SK-N-SH treated with all-trans-retinoic acid at 6 μM for 48 hours (cell line): ENCODE measurements at regions not wholly inside any gene's neighbourhood (a gene's known extent, or its start where the extent isn't known, plus 50 kb on each side); places are given as distances from the start of the nearest gene placed in this dataset.

Experiments used
- CSDC2 ChIP-seq: fragments of 250-450 bp; sonication (Bioruptor Pico); IDR thresholded peaks from 2 replicates; pipeline ENCODE4 v1.5.0; 2020; ENCODE audit warnings: mild to moderate bottlenecking, moderate library complexity
- ESRRG ChIP-seq: fragments of 250-450 bp; sonication (Bioruptor Pico); IDR thresholded peaks from 2 replicates; pipeline ENCODE4 v1.6.1; 2021; ENCODE audit warnings: mild to moderate bottlenecking
- PPARA ChIP-seq: fragments of 250-450 bp; sonication (Bioruptor Pico); IDR thresholded peaks from 2 replicates; pipeline ENCODE4 v1.5.0; 2020; ENCODE audit warnings: mild to moderate bottlenecking, borderline replicate concordance
- RARB ChIP-seq: fragments of 250-450 bp; sonication (Bioruptor Pico); IDR thresholded peaks from 2 replicates; pipeline ENCODE4 v1.8.0; 2021; ENCODE audit warnings: mild to moderate bottlenecking, moderate library complexity
- TCF4 ChIP-seq: fragments of 250-450 bp; sonication (Bioruptor Pico); IDR thresholded peaks from 2 replicates; pipeline ENCODE4 v1.8.0; 2021; ENCODE audit warnings: mild to moderate bottlenecking, moderate library complexity, borderline replicate concordance
- ZFP3 ChIP-seq: fragments of 250-450 bp; sonication (Bioruptor Pico); IDR thresholded peaks from 2 replicates; pipeline ENCODE4 v1.5.0; 2020; ENCODE audit warnings: mild to moderate bottlenecking, moderate library complexity
- TF ChIP-seq, protein P1 (sequence below): fragments of 250-450 bp; sonication (Bioruptor Pico); IDR thresholded peaks from 2 replicates; pipeline ENCODE4 v1.5.0; 2020; ENCODE audit warnings: mild to moderate bottlenecking, moderate library complexity
- TF ChIP-seq, protein P2 (sequence below): fragments of 250-450 bp; sonication (Bioruptor Pico); IDR thresholded peaks from 2 replicates; pipeline ENCODE4 v1.8.0; 2020; ENCODE audit warnings: mild to moderate bottlenecking, moderate library complexity, borderline replicate concordance
- TF ChIP-seq, protein P3 (sequence below): fragments of 250-450 bp; sonication (Bioruptor Pico); IDR thresholded peaks from 2 replicates; pipeline ENCODE4 v1.5.1; 2021; ENCODE audit warnings: mild to moderate bottlenecking, moderate library complexity

DNA sequence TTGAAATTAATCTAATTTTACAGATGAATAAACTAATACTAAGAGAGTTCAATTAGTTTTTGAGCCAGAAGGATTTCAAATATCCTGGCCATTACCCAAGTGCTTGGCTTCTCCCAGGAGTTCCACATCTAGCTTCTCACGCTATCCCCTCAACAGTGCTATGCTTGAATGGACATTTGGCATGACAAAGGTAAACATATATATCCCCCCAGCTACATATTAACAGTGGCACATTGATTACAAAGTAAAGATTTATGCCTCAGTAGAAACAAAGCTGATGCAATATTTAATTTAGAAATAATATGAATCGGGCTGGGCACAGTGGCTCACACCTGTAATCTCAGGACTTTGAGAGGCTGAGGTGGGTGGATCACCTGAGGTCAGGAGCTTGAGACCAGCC lies 434.6 kb upstream of the PRMT6 start:
- TF ChIP-seq, protein P1, sequence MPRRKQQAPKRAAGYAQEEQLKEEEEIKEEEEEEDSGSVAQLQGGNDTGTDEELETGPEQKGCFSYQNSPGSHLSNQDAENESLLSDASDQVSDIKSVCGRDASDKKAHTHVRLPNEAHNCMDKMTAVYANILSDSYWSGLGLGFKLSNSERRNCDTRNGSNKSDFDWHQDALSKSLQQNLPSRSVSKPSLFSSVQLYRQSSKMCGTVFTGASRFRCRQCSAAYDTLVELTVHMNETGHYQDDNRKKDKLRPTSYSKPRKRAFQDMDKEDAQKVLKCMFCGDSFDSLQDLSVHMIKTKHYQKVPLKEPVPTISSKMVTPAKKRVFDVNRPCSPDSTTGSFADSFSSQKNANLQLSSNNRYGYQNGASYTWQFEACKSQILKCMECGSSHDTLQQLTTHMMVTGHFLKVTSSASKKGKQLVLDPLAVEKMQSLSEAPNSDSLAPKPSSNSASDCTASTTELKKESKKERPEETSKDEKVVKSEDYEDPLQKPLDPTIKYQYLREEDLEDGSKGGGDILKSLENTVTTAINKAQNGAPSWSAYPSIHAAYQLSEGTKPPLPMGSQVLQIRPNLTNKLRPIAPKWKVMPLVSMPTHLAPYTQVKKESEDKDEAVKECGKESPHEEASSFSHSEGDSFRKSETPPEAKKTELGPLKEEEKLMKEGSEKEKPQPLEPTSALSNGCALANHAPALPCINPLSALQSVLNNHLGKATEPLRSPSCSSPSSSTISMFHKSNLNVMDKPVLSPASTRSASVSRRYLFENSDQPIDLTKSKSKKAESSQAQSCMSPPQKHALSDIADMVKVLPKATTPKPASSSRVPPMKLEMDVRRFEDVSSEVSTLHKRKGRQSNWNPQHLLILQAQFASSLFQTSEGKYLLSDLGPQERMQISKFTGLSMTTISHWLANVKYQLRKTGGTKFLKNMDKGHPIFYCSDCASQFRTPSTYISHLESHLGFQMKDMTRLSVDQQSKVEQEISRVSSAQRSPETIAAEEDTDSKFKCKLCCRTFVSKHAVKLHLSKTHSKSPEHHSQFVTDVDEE (CRISPR knock-in tag) = no peak
- TF ChIP-seq, protein P2, sequence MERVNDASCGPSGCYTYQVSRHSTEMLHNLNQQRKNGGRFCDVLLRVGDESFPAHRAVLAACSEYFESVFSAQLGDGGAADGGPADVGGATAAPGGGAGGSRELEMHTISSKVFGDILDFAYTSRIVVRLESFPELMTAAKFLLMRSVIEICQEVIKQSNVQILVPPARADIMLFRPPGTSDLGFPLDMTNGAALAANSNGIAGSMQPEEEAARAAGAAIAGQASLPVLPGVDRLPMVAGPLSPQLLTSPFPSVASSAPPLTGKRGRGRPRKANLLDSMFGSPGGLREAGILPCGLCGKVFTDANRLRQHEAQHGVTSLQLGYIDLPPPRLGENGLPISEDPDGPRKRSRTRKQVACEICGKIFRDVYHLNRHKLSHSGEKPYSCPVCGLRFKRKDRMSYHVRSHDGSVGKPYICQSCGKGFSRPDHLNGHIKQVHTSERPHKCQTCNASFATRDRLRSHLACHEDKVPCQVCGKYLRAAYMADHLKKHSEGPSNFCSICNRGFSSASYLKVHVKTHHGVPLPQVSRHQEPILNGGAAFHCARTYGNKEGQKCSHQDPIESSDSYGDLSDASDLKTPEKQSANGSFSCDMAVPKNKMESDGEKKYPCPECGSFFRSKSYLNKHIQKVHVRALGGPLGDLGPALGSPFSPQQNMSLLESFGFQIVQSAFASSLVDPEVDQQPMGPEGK (CRISPR knock-in tag) = no peak
- TF ChIP-seq RARB = no peak
- TF ChIP-seq, protein P3, sequence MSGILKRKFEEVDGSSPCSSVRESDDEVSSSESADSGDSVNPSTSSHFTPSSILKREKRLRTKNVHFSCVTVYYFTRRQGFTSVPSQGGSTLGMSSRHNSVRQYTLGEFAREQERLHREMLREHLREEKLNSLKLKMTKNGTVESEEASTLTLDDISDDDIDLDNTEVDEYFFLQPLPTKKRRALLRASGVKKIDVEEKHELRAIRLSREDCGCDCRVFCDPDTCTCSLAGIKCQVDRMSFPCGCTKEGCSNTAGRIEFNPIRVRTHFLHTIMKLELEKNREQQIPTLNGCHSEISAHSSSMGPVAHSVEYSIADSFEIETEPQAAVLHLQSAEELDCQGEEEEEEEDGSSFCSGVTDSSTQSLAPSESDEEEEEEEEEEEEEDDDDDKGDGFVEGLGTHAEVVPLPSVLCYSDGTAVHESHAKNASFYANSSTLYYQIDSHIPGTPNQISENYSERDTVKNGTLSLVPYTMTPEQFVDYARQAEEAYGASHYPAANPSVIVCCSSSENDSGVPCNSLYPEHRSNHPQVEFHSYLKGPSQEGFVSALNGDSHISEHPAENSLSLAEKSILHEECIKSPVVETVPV (CRISPR knock-in tag) = no peak
- TF ChIP-seq ESRRG (CRISPR knock-in tag) = no peak
- no peak for TF ChIP-seq TCF4
- no peak for TF ChIP-seq CSDC2 (CRISPR knock-in tag)
- TF ChIP-seq PPARA (CRISPR knock-in tag) = no peak
- no peak for TF ChIP-seq ZFP3
